ENCODE measurements at regions not wholly inside any gene's neighbourhood (a gene's known extent, or its start where the extent isn't known, plus 50 kb on each side); places are given as distances from the start of the nearest gene placed in this dataset.

GRCh38 chr2:180692322-180692721, 288.1 kb upstream of the UBE2E3 start:
- no peak for TF ChIP-seq POLR2A (IDR thresholded peaks at IDR 0.05)
- TF ChIP-seq, protein P1, sequence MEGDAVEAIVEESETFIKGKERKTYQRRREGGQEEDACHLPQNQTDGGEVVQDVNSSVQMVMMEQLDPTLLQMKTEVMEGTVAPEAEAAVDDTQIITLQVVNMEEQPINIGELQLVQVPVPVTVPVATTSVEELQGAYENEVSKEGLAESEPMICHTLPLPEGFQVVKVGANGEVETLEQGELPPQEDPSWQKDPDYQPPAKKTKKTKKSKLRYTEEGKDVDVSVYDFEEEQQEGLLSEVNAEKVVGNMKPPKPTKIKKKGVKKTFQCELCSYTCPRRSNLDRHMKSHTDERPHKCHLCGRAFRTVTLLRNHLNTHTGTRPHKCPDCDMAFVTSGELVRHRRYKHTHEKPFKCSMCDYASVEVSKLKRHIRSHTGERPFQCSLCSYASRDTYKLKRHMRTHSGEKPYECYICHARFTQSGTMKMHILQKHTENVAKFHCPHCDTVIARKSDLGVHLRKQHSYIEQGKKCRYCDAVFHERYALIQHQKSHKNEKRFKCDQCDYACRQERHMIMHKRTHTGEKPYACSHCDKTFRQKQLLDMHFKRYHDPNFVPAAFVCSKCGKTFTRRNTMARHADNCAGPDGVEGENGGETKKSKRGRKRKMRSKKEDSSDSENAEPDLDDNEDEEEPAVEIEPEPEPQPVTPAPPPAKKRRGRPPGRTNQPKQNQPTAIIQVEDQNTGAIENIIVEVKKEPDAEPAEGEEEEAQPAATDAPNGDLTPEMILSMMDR (IDR thresholded peaks at IDR 0.05) = no peak
